HG03196 (cell line): ENCODE measurements at regions not wholly inside any gene's neighbourhood (a gene's known extent, or its start where the extent isn't known, plus 50 kb on each side); places are given as distances from the start of the nearest gene placed in this dataset.
"Not testable (repeated sequence)": the region's sequence is repeated elsewhere in the genome, so short reads cannot be mapped to it uniquely, and the experiment has no call there.

ENCODE experiments used
- ATAC-seq: cut with Tn5 transposase; IDR thresholded peaks from one replicate; pipeline ENCODE4 v1.9.1; 2021; ENCODE audit not compliant: unreplicated experiment

GRCh38 chr13:40344270-40345148 is 321.9 kb downstream of the FOXO1 start:
- no peak for ATAC-seq

DNA sequence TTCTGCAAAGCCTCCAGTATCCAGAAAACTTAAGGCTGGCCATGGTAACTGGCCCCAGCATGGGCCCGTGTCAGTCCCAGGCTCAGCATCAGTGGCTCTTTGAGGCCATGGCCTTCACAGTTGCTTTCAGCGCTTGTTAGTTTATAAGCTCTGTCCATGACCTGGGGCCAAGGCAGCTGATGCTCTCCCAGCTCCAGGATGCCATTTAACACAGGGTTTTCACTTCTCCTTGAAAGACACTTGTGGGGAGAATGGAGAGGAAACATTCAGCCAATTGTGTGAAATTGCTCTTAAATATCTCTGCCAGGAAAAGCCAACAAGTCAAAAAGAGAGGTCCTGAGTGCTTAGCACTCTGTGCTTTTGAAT is 321.3 kb downstream of the FOXO1 start:
- ATAC-seq = no peak

DNA sequence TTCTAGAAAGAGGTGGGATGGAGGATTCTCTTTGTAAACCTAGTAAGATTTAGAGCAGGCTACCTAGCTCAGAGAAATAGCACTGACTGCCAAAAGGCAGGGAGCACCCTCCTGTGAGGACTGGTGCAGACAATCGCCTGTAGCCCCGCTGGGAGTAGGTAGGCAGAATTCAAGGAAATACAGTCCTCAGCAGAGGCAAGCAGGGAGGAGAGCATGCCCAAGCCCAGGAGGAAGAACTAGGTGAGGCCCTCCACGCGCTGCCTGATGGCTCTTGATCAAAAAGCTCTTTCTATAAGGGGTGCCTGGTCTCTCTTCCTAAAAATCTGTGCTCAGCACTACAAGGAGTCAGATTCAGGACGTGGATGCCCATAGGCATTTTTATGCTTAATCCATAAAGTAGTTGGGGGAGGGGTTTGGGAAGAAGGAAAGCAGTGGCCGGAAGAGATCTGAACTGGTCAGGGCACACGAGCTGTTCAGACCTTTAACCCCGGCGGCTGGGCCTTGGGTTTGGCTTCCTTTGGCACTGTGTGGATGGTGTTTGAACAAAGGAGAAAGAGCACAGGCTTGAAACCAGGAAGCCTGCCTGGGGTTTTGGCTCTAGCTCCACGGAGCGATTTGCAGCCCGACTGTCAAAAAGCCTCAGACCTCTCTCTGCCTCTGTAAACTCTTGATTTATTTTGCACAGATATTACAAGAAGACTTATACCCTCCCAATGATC is 320.6 kb downstream of the FOXO1 start:
- no peak for ATAC-seq

- no peak for ATAC-seq
These were observed 319.8 kb downstream of the FOXO1 start for GRCh38 chr13:40346592-40346991.

DNA sequence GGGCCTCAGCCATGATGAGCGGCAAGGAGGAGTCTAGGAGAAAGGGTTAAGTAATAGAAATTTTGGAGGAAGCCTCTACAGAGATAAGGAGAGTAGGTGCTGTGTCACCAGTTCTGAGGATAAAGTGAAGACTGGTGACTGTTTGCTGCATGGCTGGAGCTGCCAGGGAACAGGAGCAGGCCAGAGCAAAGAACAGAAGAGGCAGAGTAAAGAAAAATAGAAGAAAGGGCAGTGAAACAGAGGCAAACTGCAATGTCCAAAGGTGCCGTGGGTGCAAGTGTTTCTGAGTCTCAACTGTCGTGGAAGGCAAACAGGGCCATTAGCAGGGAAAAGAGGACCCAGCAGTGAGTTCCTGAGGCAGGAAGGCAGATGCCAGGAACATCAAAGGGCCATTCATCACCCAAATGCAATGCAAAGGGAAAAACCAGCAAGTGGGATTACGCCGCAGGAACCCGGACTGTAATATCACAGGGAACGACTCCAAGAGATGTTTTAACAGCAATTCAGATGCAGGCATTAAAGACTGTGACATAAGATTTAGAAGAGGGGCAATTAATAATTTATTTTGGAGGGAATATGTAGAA is 318.3 kb downstream of the FOXO1 start:
- ATAC-seq = no peak

- no peak for ATAC-seq
These were observed 316.0 kb downstream of the FOXO1 start for GRCh38 chr13:40350283-40350992.

GRCh38 chr13:40351537-40352379 is 314.7 kb downstream of the FOXO1 start:
- ATAC-seq = no peak

- no peak for ATAC-seq
These were observed 314.1 kb downstream of the FOXO1 start for GRCh38 chr13:40352380-40352778.

DNA sequence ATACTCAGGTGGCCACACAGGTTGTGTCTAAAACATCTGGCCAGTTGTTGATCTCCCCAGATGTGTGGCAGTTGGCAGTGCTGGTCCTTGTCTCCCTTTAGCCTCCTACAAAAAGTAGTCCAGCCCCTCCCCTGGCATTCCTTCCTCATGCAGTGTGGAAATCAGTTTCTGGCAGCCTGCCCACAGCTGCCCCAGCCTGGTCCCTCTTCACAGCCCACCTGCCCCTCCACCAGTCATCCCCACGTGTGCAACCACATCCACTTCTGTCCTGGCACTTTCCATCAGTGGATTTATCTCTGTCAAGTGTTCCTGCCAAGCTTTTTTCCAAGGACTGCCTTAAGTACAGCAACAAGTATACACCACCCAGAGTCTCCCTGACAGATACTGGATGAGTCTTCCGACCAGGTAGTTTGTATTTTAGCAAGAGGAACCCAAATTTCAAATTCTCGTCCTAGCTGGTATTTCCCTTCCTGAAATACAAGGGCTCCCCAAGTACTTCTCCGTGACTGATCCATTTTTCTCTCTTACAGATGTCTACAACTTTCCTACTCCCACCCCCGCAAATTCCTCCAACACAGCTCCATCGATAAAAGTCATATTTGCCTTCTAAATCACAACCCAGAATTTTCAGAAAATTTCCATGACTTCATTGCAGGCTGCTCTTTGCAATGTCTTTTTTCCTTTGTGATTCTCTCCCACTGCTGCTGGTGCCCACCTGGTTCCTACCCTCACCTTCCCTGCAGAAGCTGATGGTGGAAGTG is 313.5 kb downstream of the FOXO1 start:
- ATAC-seq = no peak

DNA sequence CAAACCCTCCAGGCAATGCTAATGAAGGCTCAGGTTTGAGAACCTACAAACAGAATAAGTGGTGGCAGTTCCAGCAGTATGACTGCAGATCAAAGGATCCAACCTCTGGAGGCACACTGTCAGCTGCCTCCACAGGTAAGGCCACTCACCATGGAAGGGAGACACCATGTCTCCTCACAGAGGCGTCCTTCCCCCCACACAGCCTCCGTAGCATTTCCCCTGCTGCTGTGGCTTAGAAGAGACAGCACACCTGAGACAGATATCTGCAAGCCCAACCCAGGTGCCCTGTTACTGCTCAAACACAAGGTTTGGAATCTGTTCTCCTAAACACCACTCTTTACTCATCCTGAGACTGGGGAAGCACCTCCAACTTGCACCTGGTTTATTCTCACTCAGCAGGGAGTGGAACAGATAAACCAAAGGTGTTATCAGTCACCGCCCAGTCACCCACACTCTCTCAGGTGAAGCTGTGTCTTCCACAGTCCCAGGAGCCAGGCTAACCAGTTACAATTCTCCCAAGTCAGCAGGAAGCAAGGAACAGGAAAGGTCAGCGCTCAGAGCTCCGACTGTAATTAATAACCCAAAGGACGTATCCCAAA is 311.2 kb downstream of the FOXO1 start:
- ATAC-seq = no peak

DNA sequence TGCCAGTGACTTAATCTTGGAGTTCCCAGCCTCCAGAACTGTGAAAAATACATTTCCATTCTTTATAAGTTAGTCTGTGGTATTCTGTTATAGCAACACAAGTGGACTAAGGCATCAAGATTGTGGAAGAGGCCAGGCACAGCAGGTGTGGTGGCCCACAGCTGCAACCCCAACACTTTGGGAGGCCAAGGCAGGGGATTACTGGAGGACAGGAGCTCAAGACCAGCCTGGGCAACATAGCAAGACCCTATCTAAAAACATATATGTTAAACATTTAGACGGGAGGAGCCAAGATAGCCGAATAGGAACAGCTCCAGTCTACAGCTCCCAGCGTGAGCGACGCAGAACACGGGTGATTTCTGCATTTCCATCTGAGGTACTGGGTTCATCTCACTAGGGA is 310.4 kb downstream of the FOXO1 start:
- no peak for ATAC-seq

GRCh38 chr13:40356458-40356857 is 310.0 kb downstream of the FOXO1 start:
- not testable (repeated sequence) for ATAC-seq

GRCh38 chr13:40362502-40362901 is 303.9 kb downstream of the FOXO1 start:
- no peak for ATAC-seq

DNA sequence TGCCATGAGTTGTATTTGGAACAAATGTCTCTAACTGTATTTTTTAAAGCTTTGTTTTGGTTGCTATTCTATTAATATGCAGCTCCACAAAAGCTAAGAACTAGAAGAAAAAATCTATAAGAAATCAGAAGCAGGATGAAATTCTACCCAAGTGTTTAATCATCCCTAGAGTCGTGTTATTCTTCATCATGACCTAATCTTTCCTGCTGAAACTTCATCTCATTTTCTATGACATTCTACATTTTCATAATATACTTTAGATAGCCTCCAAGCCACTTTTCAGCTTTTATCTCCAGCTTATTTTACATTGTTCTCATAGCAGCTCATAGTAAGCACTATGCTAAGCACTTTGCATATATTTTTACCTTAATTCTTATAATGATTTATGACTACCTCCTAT is 302.8 kb downstream of the FOXO1 start:
- ATAC-seq = no peak

- no peak for ATAC-seq
These were observed 300.3 kb downstream of the FOXO1 start for GRCh38 chr13:40366119-40366518.

- ATAC-seq = no peak
These were observed 298.1 kb downstream of the FOXO1 start for GRCh38 chr13:40368127-40368891.

GRCh38 chr13:40370661-40371060 is 295.8 kb downstream of the FOXO1 start:
- ATAC-seq = no peak

- ATAC-seq = no peak
These were observed 294.8 kb downstream of the FOXO1 start for GRCh38 chr13:40371531-40372125.
